Brain microvascular endothelial cell (primary cell): ENCODE measurements at regions not wholly inside any gene's neighbourhood (a gene's known extent, or its start where the extent isn't known, plus 50 kb on each side); places are given as distances from the start of the nearest gene placed in this dataset.

Experiments used
- DNase-seq: peaks from one replicate; pipeline ENCODE4 v3.0.0-alpha.2; 2020
- H3K27ac ChIP-seq: fragments of 250-450 bp; sonication (Bioruptor Pico); 2 replicates; pipeline ENCODE4 v1.5.1; 2020; ENCODE audit warnings: mild to moderate bottlenecking, moderate library complexity
- H3K27me3 ChIP-seq: fragments of 250-450 bp; sonication (Bioruptor Pico); replicated peaks from 2 replicates; pipeline ENCODE4 v1.5.1; 2020; ENCODE audit warnings: mild to moderate bottlenecking
- H3K36me3 ChIP-seq: fragments of 250-450 bp; sonication (Bioruptor Pico); replicated peaks from 2 replicates; pipeline ENCODE4 v1.5.1; 2020; ENCODE audit warnings: mild to moderate bottlenecking
- H3K4me3 ChIP-seq: 2 replicates; pipeline ENCODE4 v1.5.1; 2011; ENCODE audit warnings: low read depth, mild to moderate bottlenecking, control low read depth, low read length, moderate library complexity
- CTCF ChIP-seq: IDR thresholded peaks from 2 replicates; pipeline ENCODE4 v1.5.1; 2011; ENCODE audit warnings: low read depth, mild to moderate bottlenecking, moderate library complexity, low read length, control low read depth, inconsistent platforms; ENCODE audit errors: missing control alignments
- in situ Hi-C: cut with HindIII; loops from 2 replicates; pipeline ENCODE4 v1.10.0; 2017; ENCODE audit warnings: low sequenced_read_pairs, low pct_ligation_motif_present

GRCh38 chr13:63629591-63629990 is 2213.9 kb upstream of the PCDH20 start:
- no peaks in the 10 kb centered on the region for H3K36me3 ChIP-seq
- no peak overlapping the region for H3K27ac ChIP-seq
- DNase-seq: no peak
- no peak overlapping the region for H3K4me3 ChIP-seq
- no peak for TF ChIP-seq CTCF
- no peaks in the 10 kb centered on the region for H3K27me3 ChIP-seq
- in situ Hi-C loops: no loop called here

GRCh38 chr13:63628310-63628709 is 2212.7 kb upstream of the PCDH20 start:
- H3K27me3 ChIP-seq: no peaks in the 10 kb centered on the region
- H3K36me3 ChIP-seq: no peaks in the 10 kb centered on the region
- H3K27ac ChIP-seq: no peak overlapping the region
- no peak overlapping the region for H3K4me3 ChIP-seq
- TF ChIP-seq CTCF: no peak
- DNase-seq: no peak
- in situ Hi-C loops: no loop called here

- in situ Hi-C loops: no loop called here
- H3K4me3 ChIP-seq: no peak overlapping the region
- no peaks in the 10 kb centered on the region for H3K36me3 ChIP-seq
- DNase-seq: peak; percentile 11
- TF ChIP-seq CTCF: no peak
- H3K27ac ChIP-seq: no peak overlapping the region
- H3K27me3 ChIP-seq: no peaks in the 10 kb centered on the region
Observed at GRCh38 chr13:63625869-63626268, 2210.2 kb upstream of the PCDH20 start.

- no peaks in the 10 kb centered on the region for H3K27me3 ChIP-seq
- H3K27ac ChIP-seq: no peak overlapping the region
- DNase-seq: no peak
- H3K36me3 ChIP-seq: no peaks in the 10 kb centered on the region
- no peak for TF ChIP-seq CTCF
- no peak overlapping the region for H3K4me3 ChIP-seq
- in situ Hi-C loops: no loop called here
Observed at GRCh38 chr13:63614874-63615612, 2199.4 kb upstream of the PCDH20 start.

- Histone ChIP-seq H3K27me3 (no peaks in the 10 kb centered on the region), H3K4me3 (no peak overlapping the region), H3K27ac (no peak overlapping the region), H3K36me3 (no peaks in the 10 kb centered on the region)
- in situ Hi-C loops: no loop called here
- DNase-seq: no peak
- no peak for TF ChIP-seq CTCF
Observed at GRCh38 chr13:63607153-63607552, 2191.5 kb upstream of the PCDH20 start.

GRCh38 chr13:63605962-63606361 is 2190.3 kb upstream of the PCDH20 start:
- Histone ChIP-seq H3K27ac (no peak overlapping the region), H3K4me3 (no peak overlapping the region), H3K36me3 (no peaks in the 10 kb centered on the region), H3K27me3 (no peaks in the 10 kb centered on the region)
- no peak for TF ChIP-seq CTCF
- in situ Hi-C loops: no loop called here
- DNase-seq: no peak
